ENCODE measurements at regions not wholly inside any gene's neighbourhood (a gene's known extent, or its start where the extent isn't known, plus 50 kb on each side); places are given as distances from the start of the nearest gene placed in this dataset.

GRCh38 chr3:25252291-25252690, 175.8 kb upstream of the RARB start:
- H3K4me1 ChIP-seq (ENCODE audit: control insufficient read depth in 5 of 5, insufficient read depth in 5 of 5, low read length in 5 of 5): no peaks in the 10 kb centered on the region
- no peak overlapping the region for H3K9ac ChIP-seq (ENCODE audit: low read length in 5 of 5)
- H3K27ac ChIP-seq (ENCODE audit: low read depth, low read length): no peak overlapping the region
- peaks cover 4 to 35% (median 25%) of the 10 kb centered on the region in 5 donors for H3K9me3 ChIP-seq (ENCODE audit: control insufficient read depth in 5 of 5, low read length in 5 of 5)
- no peaks in the 10 kb centered on the region for H3K36me3 ChIP-seq (ENCODE audit: control insufficient read depth in 5 of 5, insufficient read depth in 5 of 5, low read length in 5 of 5)
- H3K4me3 ChIP-seq (ENCODE audit: low read depth in 1 of 5, low read length in 5 of 5): no peak overlapping the region
- H3K27me3 ChIP-seq (ENCODE audit: control insufficient read depth in 5 of 5, insufficient read depth in 4 of 5, low read length in 5 of 5): no peaks in the 10 kb centered on the region

- H3K27me3 ChIP-seq (ENCODE audit: control insufficient read depth in 5 of 5, insufficient read depth in 4 of 5, low read length in 5 of 5): no peaks in the 10 kb centered on the region
Measured at GRCh38 chr3:25257026-25257425, 171.0 kb upstream of the RARB start.

GRCh38 chr3:25259871-25260270, 168.2 kb upstream of the RARB start:
- Histone ChIP-seq H3K9me3 (ENCODE audit: control insufficient read depth in 5 of 5, low read length in 5 of 5) (no peaks in the 10 kb centered on the region), H3K27me3 (ENCODE audit: control insufficient read depth in 5 of 5, insufficient read depth in 4 of 5, low read length in 5 of 5) (no peaks in the 10 kb centered on the region), H3K4me1 (ENCODE audit: control insufficient read depth in 5 of 5, insufficient read depth in 5 of 5, low read length in 5 of 5) (no peaks in the 10 kb centered on the region), H3K36me3 (ENCODE audit: control insufficient read depth in 5 of 5, insufficient read depth in 5 of 5, low read length in 5 of 5) (no peaks in the 10 kb centered on the region), H3K27ac (ENCODE audit: low read depth, low read length) (no peak overlapping the region), H3K4me3 (ENCODE audit: low read depth in 1 of 5, low read length in 5 of 5) (no peak overlapping the region), H3K9ac (ENCODE audit: low read length in 5 of 5) (no peak overlapping the region)

More at GRCh38 chr3:25257026-25257425, 171.0 kb upstream of the RARB start:
- Histone ChIP-seq H3K27ac (ENCODE audit: low read depth, low read length) (no peak overlapping the region), H3K9me3 (ENCODE audit: control insufficient read depth in 5 of 5, low read length in 5 of 5) (peaks cover 0 to 9% (median 5%) of the 10 kb centered on the region in 5 donors), H3K4me1 (ENCODE audit: control insufficient read depth in 5 of 5, insufficient read depth in 5 of 5, low read length in 5 of 5) (no peaks in the 10 kb centered on the region), H3K9ac (ENCODE audit: low read length in 5 of 5) (no peak overlapping the region), H3K4me3 (ENCODE audit: low read depth in 1 of 5, low read length in 5 of 5) (no peak overlapping the region), H3K36me3 (ENCODE audit: control insufficient read depth in 5 of 5, insufficient read depth in 5 of 5, low read length in 5 of 5) (no peaks in the 10 kb centered on the region)

GRCh38 chr3:25262322-25262721, 165.7 kb upstream of the RARB start:
- Histone ChIP-seq H3K36me3 (ENCODE audit: control insufficient read depth in 5 of 5, insufficient read depth in 5 of 5, low read length in 5 of 5) (no peaks in the 10 kb centered on the region), H3K4me1 (ENCODE audit: control insufficient read depth in 5 of 5, insufficient read depth in 5 of 5, low read length in 5 of 5) (no peaks in the 10 kb centered on the region), H3K9me3 (ENCODE audit: control insufficient read depth in 5 of 5, low read length in 5 of 5) (no peaks in the 10 kb centered on the region), H3K27ac (ENCODE audit: low read depth, low read length) (no peak overlapping the region), H3K4me3 (ENCODE audit: low read depth in 1 of 5, low read length in 5 of 5) (no peak overlapping the region), H3K27me3 (ENCODE audit: control insufficient read depth in 5 of 5, insufficient read depth in 4 of 5, low read length in 5 of 5) (no peaks in the 10 kb centered on the region), H3K9ac (ENCODE audit: low read length in 5 of 5) (no peak overlapping the region)

GRCh38 chr3:25265284-25265683, 162.8 kb upstream of the RARB start:
- no peaks in the 10 kb centered on the region for H3K9me3 ChIP-seq (ENCODE audit: control insufficient read depth in 5 of 5, low read length in 5 of 5)
- no peak overlapping the region for H3K27ac ChIP-seq (ENCODE audit: low read depth, low read length)
- H3K9ac ChIP-seq (ENCODE audit: low read length in 5 of 5): no peak overlapping the region
- no peaks in the 10 kb centered on the region for H3K27me3 ChIP-seq (ENCODE audit: control insufficient read depth in 5 of 5, insufficient read depth in 4 of 5, low read length in 5 of 5)
- H3K4me1 ChIP-seq (ENCODE audit: control insufficient read depth in 5 of 5, insufficient read depth in 5 of 5, low read length in 5 of 5): no peaks in the 10 kb centered on the region
- H3K36me3 ChIP-seq (ENCODE audit: control insufficient read depth in 5 of 5, insufficient read depth in 5 of 5, low read length in 5 of 5): no peaks in the 10 kb centered on the region
- H3K4me3 ChIP-seq (ENCODE audit: low read depth in 1 of 5, low read length in 5 of 5): no peak overlapping the region

- no peak overlapping the region for H3K27ac ChIP-seq (ENCODE audit: low read depth, low read length)
- no peaks in the 10 kb centered on the region for H3K27me3 ChIP-seq (ENCODE audit: control insufficient read depth in 5 of 5, insufficient read depth in 4 of 5, low read length in 5 of 5)
- H3K9ac ChIP-seq (ENCODE audit: low read length in 5 of 5): no peak overlapping the region
- no peaks in the 10 kb centered on the region for H3K36me3 ChIP-seq (ENCODE audit: control insufficient read depth in 5 of 5, insufficient read depth in 5 of 5, low read length in 5 of 5)
- H3K4me1 ChIP-seq (ENCODE audit: control insufficient read depth in 5 of 5, insufficient read depth in 5 of 5, low read length in 5 of 5): no peaks in the 10 kb centered on the region
- H3K9me3 ChIP-seq (ENCODE audit: control insufficient read depth in 5 of 5, low read length in 5 of 5): no peaks in the 10 kb centered on the region
- no peak overlapping the region for H3K4me3 ChIP-seq (ENCODE audit: low read depth in 1 of 5, low read length in 5 of 5)
Measured at GRCh38 chr3:25266677-25267076, 161.4 kb upstream of the RARB start.

GRCh38 chr3:25272090-25272489, 156.0 kb upstream of the RARB start:
- H3K9me3 ChIP-seq (ENCODE audit: control insufficient read depth in 5 of 5, low read length in 5 of 5): no peaks in the 10 kb centered on the region
- no peaks in the 10 kb centered on the region for H3K27me3 ChIP-seq (ENCODE audit: control insufficient read depth in 5 of 5, insufficient read depth in 4 of 5, low read length in 5 of 5)
- H3K4me1 ChIP-seq (ENCODE audit: control insufficient read depth in 5 of 5, insufficient read depth in 5 of 5, low read length in 5 of 5): no peaks in the 10 kb centered on the region
- no peaks in the 10 kb centered on the region for H3K36me3 ChIP-seq (ENCODE audit: control insufficient read depth in 5 of 5, insufficient read depth in 5 of 5, low read length in 5 of 5)
- no peak overlapping the region for H3K27ac ChIP-seq (ENCODE audit: low read depth, low read length)
- H3K4me3 ChIP-seq (ENCODE audit: low read depth in 1 of 5, low read length in 5 of 5): no peak overlapping the region
- no peak overlapping the region for H3K9ac ChIP-seq (ENCODE audit: low read length in 5 of 5)

- H3K27ac ChIP-seq (ENCODE audit: low read depth, low read length): no peak overlapping the region
- no peaks in the 10 kb centered on the region for H3K9me3 ChIP-seq (ENCODE audit: control insufficient read depth in 5 of 5, low read length in 5 of 5)
- H3K9ac ChIP-seq (ENCODE audit: low read length in 5 of 5): no peak overlapping the region
- no peaks in the 10 kb centered on the region for H3K27me3 ChIP-seq (ENCODE audit: control insufficient read depth in 5 of 5, insufficient read depth in 4 of 5, low read length in 5 of 5)
- no peaks in the 10 kb centered on the region for H3K4me1 ChIP-seq (ENCODE audit: control insufficient read depth in 5 of 5, insufficient read depth in 5 of 5, low read length in 5 of 5)
- H3K4me3 ChIP-seq (ENCODE audit: low read depth in 1 of 5, low read length in 5 of 5): no peak overlapping the region
- H3K36me3 ChIP-seq (ENCODE audit: control insufficient read depth in 5 of 5, insufficient read depth in 5 of 5, low read length in 5 of 5): no peaks in the 10 kb centered on the region
Measured at GRCh38 chr3:25273582-25274171, 154.4 kb upstream of the RARB start.

- Histone ChIP-seq H3K9me3 (ENCODE audit: control insufficient read depth in 5 of 5, low read length in 5 of 5) (no peaks in the 10 kb centered on the region), H3K4me1 (ENCODE audit: control insufficient read depth in 5 of 5, insufficient read depth in 5 of 5, low read length in 5 of 5) (no peaks in the 10 kb centered on the region), H3K27ac (ENCODE audit: low read depth, low read length) (no peak overlapping the region), H3K4me3 (ENCODE audit: low read depth in 1 of 5, low read length in 5 of 5) (no peak overlapping the region), H3K36me3 (ENCODE audit: control insufficient read depth in 5 of 5, insufficient read depth in 5 of 5, low read length in 5 of 5) (no peaks in the 10 kb centered on the region), H3K9ac (ENCODE audit: low read length in 5 of 5) (no peak overlapping the region), H3K27me3 (ENCODE audit: control insufficient read depth in 5 of 5, insufficient read depth in 4 of 5, low read length in 5 of 5) (no peaks in the 10 kb centered on the region)
Measured at GRCh38 chr3:25277503-25277902, 150.6 kb upstream of the RARB start.

- H3K4me3 ChIP-seq (ENCODE audit: low read depth in 1 of 5, low read length in 5 of 5): no peak overlapping the region
- no peak overlapping the region for H3K27ac ChIP-seq (ENCODE audit: low read depth, low read length)
- H3K27me3 ChIP-seq (ENCODE audit: control insufficient read depth in 5 of 5, insufficient read depth in 4 of 5, low read length in 5 of 5): no peaks in the 10 kb centered on the region
- no peaks in the 10 kb centered on the region for H3K9me3 ChIP-seq (ENCODE audit: control insufficient read depth in 5 of 5, low read length in 5 of 5)
- H3K36me3 ChIP-seq (ENCODE audit: control insufficient read depth in 5 of 5, insufficient read depth in 5 of 5, low read length in 5 of 5): no peaks in the 10 kb centered on the region
- no peak overlapping the region for H3K9ac ChIP-seq (ENCODE audit: low read length in 5 of 5)
- no peaks in the 10 kb centered on the region for H3K4me1 ChIP-seq (ENCODE audit: control insufficient read depth in 5 of 5, insufficient read depth in 5 of 5, low read length in 5 of 5)
Measured at GRCh38 chr3:25281041-25281731, 146.9 kb upstream of the RARB start.
